GM12874 (cell line): ENCODE measurements at regions not wholly inside any gene's neighbourhood (a gene's known extent, or its start where the extent isn't known, plus 50 kb on each side); places are given as distances from the start of the nearest gene placed in this dataset.
A peak's percentile ranks its signal among the peaks of the same experiment; 100 is the strongest.

Source experiments
- TF ChIP-seq, protein P1 (sequence below): IDR thresholded peaks from 2 replicates; pipeline ENCODE4 v1.5.1; 2011; ENCODE audit warnings: low read depth, mild to moderate bottlenecking, control low read depth, low read length, moderate library complexity; ENCODE audit not compliant: insufficient read depth

DNA sequence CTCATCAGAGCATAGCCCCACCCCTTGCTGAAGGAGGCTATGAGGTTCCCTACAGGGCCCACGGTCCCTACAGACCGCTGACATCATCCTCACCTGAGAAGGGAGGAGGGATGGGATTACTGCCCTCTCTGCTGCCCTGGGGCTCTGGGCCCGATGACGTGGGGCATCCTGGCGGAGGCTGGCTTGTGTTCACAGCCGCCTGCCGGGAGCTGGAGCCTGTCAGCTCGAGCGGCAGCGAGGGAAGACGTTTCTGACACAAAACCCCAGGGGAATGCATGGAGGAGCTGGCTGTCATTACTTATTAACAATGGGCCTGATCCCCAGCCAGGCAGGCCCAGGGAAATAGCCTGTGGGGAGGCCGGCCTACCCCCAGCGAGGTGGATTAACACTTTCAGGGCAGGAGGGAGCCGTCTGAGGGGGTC, 106.6 kb upstream of the ATP6AP2 start:
- TF ChIP-seq, protein P1, sequence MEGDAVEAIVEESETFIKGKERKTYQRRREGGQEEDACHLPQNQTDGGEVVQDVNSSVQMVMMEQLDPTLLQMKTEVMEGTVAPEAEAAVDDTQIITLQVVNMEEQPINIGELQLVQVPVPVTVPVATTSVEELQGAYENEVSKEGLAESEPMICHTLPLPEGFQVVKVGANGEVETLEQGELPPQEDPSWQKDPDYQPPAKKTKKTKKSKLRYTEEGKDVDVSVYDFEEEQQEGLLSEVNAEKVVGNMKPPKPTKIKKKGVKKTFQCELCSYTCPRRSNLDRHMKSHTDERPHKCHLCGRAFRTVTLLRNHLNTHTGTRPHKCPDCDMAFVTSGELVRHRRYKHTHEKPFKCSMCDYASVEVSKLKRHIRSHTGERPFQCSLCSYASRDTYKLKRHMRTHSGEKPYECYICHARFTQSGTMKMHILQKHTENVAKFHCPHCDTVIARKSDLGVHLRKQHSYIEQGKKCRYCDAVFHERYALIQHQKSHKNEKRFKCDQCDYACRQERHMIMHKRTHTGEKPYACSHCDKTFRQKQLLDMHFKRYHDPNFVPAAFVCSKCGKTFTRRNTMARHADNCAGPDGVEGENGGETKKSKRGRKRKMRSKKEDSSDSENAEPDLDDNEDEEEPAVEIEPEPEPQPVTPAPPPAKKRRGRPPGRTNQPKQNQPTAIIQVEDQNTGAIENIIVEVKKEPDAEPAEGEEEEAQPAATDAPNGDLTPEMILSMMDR, result no peak

DNA sequence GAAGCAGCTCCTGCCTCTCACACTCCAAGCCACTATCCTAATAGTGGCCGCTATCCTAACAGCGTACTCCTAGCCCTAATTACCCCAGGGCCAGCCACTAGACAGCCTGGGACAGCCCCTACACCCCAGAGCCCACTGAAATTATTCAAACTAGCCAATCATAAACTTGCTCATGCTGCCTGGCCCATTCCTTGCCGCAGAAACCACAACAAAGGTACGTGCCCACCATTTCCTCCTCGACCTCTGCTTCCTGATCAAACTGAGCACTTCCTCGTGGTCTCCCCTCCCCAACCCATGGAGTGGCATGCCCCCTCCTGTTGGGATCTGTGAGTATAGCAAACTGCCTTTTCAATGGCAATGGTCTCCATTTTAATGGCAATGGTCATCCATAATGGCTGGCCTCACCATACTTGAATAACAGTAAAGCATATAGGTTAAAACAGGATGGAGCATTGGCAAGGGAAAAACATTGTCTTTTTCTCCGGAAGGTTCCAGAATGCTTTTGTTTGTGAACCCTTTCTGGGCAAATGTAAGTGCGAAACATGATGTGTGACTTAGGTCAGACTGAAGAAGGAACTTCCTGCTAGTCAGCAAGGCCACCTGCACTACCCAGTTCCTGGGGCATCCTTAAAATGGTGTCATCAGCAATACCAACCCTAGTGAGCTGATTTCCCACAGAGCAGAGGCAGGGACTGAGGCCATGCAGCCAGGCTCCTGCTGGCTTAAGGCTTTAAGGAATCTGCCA, 107.1 kb upstream of the ATP6AP2 start:
- TF ChIP-seq, protein P1, result no peak

DNA sequence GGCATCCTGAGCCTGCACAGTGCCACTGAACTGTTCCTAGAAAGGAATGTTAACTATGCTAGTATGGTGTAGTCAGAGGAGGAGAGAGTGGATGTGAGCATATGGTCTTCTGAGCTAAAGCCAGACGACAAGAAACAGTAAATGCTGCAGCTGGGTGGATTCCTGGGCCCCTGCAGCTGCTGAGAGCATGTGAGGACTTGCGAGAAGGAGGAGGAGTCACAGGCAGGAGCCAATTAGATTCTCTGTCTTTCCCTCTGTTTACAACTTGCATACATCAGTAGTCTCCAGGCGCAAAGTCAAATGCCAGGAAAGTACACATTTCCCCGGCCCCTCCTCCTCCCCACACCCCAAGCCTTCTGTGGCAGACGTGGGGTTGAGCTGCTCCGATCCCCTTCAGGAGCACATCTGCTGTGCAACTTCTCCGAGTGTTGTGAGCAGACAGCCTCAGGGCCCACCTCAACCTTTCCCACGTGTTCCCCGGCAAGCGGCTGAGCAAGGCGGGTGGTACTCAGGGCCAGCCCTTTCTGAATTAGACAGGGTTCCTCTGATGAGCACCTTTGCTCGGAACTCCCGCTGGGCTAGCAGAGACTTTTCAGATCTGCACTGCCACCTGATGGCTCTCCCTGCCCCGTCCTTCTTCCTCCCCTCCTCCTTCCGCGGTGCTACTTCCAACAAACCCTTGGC, 108.7 kb upstream of the ATP6AP2 start:
- TF ChIP-seq, protein P1, result peak; percentile 30; the same call in 1 of the 2 replicates

DNA sequence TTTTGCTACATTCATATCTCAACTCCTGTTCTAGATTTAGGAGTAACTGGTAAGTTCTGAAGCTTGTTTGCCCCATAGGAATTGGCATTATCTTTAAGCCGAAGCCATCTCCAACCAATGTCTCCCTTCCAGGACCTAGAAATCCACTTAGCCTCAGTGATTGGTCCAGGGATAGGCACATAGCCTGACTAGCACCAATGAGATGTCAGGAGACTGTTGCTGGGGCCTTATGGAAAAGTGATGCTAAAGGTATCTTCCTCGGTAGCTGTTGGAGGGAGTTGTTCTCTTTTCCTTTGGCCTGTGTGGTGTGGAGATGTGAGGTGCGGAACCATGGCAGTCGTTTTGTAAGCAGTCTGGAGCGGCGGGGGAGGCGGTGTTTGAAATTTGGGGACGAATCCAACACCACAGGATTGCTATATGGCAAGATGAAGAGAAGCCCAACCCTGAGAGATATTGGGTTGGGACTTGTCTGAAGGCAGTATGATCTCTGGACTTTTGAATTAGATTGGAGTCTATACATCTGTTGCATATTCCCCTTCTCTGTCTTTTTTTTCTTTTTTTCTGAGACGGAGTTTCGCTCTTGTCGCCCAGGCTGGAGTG, 109.8 kb upstream of the ATP6AP2 start:
- TF ChIP-seq, protein P1, result no peak

DNA sequence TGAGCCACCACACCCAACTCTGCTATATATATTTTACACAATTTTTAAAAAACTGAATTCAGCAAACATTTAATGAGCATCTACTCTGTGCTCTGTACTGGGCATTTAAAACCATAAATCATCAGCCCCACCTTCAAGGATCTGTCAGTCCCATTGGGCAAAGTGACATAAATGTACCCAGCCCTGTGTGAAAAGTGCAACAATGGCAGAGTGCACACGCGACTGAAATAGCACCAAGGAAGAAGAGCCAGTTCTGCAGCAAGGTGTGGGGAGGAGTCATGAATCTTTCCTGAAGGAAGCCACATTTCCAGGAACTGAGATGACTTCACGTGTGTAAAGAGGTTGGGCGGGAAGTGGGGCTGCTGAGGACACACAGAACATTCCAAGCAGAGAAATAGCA, 111.5 kb upstream of the ATP6AP2 start:
- TF ChIP-seq, protein P1, result no peak

DNA sequence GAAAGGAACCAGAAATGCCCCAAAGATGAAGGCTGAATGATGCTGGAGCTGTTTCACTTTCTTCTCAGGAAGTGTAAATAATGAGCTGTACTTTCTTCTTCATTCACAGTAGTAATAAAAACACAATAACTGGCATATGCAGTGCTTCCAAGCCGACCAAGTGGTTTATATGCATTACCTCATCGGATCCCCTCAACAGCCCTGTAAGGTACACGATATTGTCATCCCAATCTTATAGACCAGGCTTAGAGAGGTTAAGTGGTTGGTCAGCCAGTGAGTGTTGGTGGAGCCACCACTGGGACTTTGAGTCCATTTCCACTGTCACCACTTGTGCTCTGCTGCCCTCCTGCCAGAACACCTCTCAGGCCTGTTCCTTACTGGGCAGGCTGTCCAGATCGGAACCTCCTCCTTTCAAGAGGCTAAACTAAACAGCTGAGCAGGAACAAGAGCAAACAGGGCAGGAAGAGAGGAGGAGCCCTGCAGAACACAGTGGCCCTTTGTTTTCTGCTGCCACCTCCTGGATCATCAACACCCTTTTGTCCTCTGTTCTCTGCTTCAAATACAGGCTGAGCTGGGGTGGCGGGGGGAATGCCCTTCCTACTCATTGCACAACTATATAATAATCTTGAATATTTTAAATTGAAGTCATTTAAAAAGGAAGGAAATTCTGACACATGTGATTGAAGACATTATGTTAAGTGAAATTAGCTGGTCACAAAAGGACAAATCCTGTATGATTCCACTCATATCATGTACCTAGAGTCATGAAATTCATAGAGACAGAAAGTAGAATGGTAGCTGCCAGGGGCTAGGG, 112.5 kb upstream of the ATP6AP2 start:
- TF ChIP-seq, protein P1, result peak; percentile 39

DNA sequence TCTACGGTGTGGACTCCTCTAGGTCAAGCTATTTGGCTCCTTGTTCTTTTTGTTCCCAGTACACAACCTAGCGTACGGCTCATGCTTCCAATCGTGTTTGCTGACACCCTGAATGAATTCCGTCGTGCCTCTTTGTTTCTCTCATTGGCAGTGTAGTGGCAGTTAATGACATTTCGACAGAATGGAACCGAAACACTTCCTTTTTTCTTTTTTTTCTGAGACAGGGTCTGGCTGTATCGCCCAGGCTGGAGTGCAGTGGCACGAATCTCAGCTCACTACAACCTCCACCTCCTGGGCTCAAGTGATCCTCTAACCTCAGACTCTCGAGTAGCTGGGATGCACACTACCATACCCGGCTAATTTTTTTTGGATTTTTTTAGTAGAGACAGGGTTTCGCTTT, 113.3 kb upstream of the ATP6AP2 start:
- TF ChIP-seq, protein P1, result no peak
